HAP-1 (cell line): ENCODE measurements at regions not wholly inside any gene's neighbourhood (a gene's known extent, or its start where the extent isn't known, plus 50 kb on each side); places are given as distances from the start of the nearest gene placed in this dataset.

Experiments used
- DNase-seq, 2 experiments: peaks; one replicate each; pipeline ENCODE4 v3.0.0-alpha.2; 2016 to 2020; ENCODE audit warnings: low spot score in 2 of 2
- H3K27me3 ChIP-seq: fragments of 250-450 bp; sonication (Bioruptor Pico); 2 replicates; pipeline ENCODE4 v1.5.1; 2020; ENCODE audit warnings: low read depth, mild to moderate bottlenecking, moderate library complexity
- H3K36me3 ChIP-seq: fragments of 250-450 bp; sonication (Bioruptor Pico); replicated peaks from 2 replicates; pipeline ENCODE4 v1.5.1; 2020; ENCODE audit warnings: mild to moderate bottlenecking
- H3K4me1 ChIP-seq: fragments of 250-450 bp; sonication (Bioruptor Pico); 2 replicates; pipeline ENCODE4 v1.5.1; 2020; ENCODE audit warnings: mild to moderate bottlenecking
- H3K4me3 ChIP-seq: fragments of 250-450 bp; sonication (Bioruptor Pico); 2 replicates; pipeline ENCODE4 v1.5.1; 2020; ENCODE audit warnings: mild to moderate bottlenecking, moderate library complexity
- H3K9me3 ChIP-seq: fragments of 250-450 bp; sonication (Bioruptor Pico); 2 replicates; pipeline ENCODE4 v1.5.1; 2020; ENCODE audit warnings: mild to moderate bottlenecking, moderate library complexity
- in situ Hi-C: fragments of 300-500 bp; cut with MboI; formaldehyde crosslinking; loops from 3 replicates; pipeline ENCODE4 v1.14.3; 2020; ENCODE audit warnings: low sequenced_read_pairs, inconsistent platforms, mixed read lengths

GRCh38 chr18:44143072-44143471 is 537.6 kb upstream of the SETBP1 start:
- H3K36me3 ChIP-seq = no peaks in the 10 kb centered on the region
- no peaks in the 10 kb centered on the region for H3K4me1 ChIP-seq
- in situ Hi-C loops = no loop called here
- H3K9me3 ChIP-seq = no peaks in the 10 kb centered on the region
- DNase-seq = no peak
- H3K4me3 ChIP-seq = no peak overlapping the region
- H3K27me3 ChIP-seq = no peaks in the 10 kb centered on the region

DNA sequence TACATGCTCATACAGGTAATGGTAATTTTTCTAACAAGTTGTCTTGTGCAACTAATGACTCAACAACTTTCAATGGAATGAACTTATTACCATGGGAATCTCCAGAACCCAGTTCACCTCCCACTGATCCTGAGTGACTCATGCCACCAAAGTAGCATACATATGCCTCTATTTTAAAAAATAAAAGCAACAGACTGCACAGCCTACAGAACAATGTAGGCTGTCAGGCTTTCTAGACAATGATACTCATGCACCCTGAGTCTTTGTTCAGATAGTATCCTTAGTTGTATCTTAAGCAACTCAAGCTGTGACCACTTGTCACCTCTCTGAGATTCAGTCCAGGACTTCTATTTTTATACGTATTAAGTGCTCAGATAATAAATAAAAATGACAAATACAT is 531.0 kb upstream of the SETBP1 start:
- Histone ChIP-seq H3K36me3 (no peaks in the 10 kb centered on the region), H3K4me1 (no peaks in the 10 kb centered on the region), H3K27me3 (no peaks in the 10 kb centered on the region), H3K9me3 (no peaks in the 10 kb centered on the region), H3K4me3 (no peak overlapping the region)
- DNase-seq = no peak
- in situ Hi-C loops = no loop called here

DNA sequence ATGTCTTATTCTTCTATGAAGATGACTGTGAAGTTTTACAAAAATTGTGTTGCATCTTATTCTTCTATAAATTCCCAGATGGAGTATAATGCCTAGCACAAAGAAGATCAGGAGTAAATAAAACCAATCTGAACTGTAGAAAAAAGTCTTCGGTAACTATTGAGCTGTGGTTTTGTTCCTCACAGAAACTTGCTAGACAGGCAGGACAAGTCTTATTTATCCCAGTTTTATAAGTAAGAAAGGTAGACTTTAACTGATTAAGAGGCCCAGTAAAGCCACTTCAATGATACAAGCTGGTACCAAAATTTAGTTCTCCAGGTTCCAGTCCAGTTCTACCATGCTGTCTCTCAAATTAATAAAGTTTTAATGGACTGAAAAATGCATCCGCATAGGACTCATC is 526.7 kb upstream of the SETBP1 start:
- no peaks in the 10 kb centered on the region for H3K36me3 ChIP-seq
- DNase-seq = no peak
- in situ Hi-C loops = no loop called here

DNA sequence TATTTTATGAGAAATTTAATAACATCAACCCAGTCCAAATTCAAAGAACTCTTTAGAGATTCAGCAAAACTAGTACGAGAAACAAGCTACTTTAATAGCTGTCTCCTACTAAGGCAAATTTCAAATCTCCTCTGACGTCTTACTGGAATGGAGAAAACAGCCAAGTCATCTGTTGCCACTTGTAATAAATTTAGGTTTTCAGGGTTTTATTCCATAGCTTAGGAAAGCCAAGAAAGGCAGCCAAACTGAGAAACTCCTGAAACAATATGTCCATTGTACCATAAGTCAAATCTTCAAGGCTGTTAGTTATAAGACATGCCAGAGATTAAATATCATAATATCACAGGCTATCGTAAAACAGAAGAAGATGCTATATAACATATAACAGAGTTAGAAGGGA is 524.6 kb upstream of the SETBP1 start:
- H3K27me3 ChIP-seq = no peaks in the 10 kb centered on the region
- H3K4me1 ChIP-seq = no peaks in the 10 kb centered on the region
- no peaks in the 10 kb centered on the region for H3K36me3 ChIP-seq
- H3K4me3 ChIP-seq = no peak overlapping the region
- in situ Hi-C loops = no loop called here
- H3K9me3 ChIP-seq = no peaks in the 10 kb centered on the region
- no peak for DNase-seq

More for the DNA sequence above, 526.7 kb upstream of the SETBP1 start:
- Histone ChIP-seq H3K4me1 (no peaks in the 10 kb centered on the region), H3K4me3 (no peak overlapping the region), H3K9me3 (no peaks in the 10 kb centered on the region), H3K27me3 (no peaks in the 10 kb centered on the region)

GRCh38 chr18:44156776-44157335 is 523.8 kb upstream of the SETBP1 start:
- H3K36me3 ChIP-seq = no peaks in the 10 kb centered on the region
- H3K27me3 ChIP-seq = no peaks in the 10 kb centered on the region
- no peak overlapping the region for H3K4me3 ChIP-seq
- no peaks in the 10 kb centered on the region for H3K4me1 ChIP-seq
- in situ Hi-C loops = no loop called here
- no peak for DNase-seq
- H3K9me3 ChIP-seq = no peaks in the 10 kb centered on the region

- Histone ChIP-seq H3K4me1 (peaks cover 8% of the 10 kb centered on the region; the same call in 1 of the 2 replicates), H3K9me3 (no peaks in the 10 kb centered on the region), H3K36me3 (no peaks in the 10 kb centered on the region), H3K4me3 (no peak overlapping the region), H3K27me3 (no peaks in the 10 kb centered on the region)
- in situ Hi-C loops = no loop called here
- DNase-seq = no peak
These were observed 510.3 kb upstream of the SETBP1 start for GRCh38 chr18:44170208-44170880.

GRCh38 chr18:44171301-44171700 is 509.4 kb upstream of the SETBP1 start:
- H3K27me3 ChIP-seq = no peaks in the 10 kb centered on the region
- H3K9me3 ChIP-seq = no peaks in the 10 kb centered on the region
- no peaks in the 10 kb centered on the region for H3K36me3 ChIP-seq
- in situ Hi-C loops = no loop called here
- peaks cover 3% of the 10 kb centered on the region; the same call in 1 of the 2 replicates for H3K4me1 ChIP-seq
- no peak for DNase-seq
- H3K4me3 ChIP-seq = no peak overlapping the region

- peaks cover 3% of the 10 kb centered on the region; the same call in 1 of the 2 replicates for H3K4me1 ChIP-seq
- no peak for DNase-seq
- H3K9me3 ChIP-seq = no peaks in the 10 kb centered on the region
- in situ Hi-C loops = no loop called here
- no peak overlapping the region for H3K4me3 ChIP-seq
- no peaks in the 10 kb centered on the region for H3K36me3 ChIP-seq
- H3K27me3 ChIP-seq = no peaks in the 10 kb centered on the region
These were observed 504.8 kb upstream of the SETBP1 start for GRCh38 chr18:44175891-44176290.

DNA sequence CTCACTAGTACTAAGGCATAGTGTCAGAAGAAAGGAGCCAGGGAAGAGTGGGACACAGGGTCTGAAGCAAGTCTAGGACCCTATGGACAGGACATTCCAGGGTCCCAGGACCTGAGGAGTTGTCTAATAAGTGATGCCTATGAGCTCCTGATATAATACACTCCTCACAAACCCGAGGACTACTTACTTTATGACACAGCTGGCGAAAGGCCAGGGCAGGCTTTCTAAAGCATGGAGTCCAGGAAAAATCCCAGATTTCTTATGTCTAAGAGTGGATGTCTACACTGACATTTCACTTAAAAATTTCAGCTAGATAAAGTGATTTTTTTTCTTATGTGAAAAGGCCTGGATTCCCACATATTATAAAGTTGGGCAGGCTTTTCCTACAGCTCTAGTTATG is 502.2 kb upstream of the SETBP1 start:
- in situ Hi-C loops = no loop called here
- no peak for DNase-seq
- no peaks in the 10 kb centered on the region for H3K36me3 ChIP-seq
- peaks cover 3% of the 10 kb centered on the region; the same call in 1 of the 2 replicates for H3K4me1 ChIP-seq
- no peak overlapping the region for H3K4me3 ChIP-seq
- H3K9me3 ChIP-seq = no peaks in the 10 kb centered on the region
- no peaks in the 10 kb centered on the region for H3K27me3 ChIP-seq

DNA sequence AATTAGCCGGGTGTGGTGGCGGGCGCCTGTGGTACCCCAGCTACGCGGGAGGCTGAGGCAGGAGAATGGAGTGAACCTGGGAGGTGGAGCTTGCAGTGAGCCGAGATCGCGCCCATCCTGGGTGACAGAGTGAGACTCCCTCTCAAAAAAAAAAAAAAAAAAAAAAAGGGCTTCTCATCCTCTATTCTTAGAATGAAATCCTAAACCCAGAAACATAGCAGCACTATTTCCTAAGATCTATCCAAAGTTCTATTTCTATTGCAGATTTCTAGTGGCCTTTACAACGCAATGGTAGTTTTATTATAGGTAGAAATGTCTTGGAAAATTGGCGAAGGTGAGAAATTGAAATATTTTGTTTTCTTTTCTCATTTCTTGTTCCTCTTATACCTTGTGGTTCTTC is 501.0 kb upstream of the SETBP1 start:
- Histone ChIP-seq H3K27me3 (no peaks in the 10 kb centered on the region), H3K9me3 (no peaks in the 10 kb centered on the region)
- in situ Hi-C loops = no loop called here

DNA sequence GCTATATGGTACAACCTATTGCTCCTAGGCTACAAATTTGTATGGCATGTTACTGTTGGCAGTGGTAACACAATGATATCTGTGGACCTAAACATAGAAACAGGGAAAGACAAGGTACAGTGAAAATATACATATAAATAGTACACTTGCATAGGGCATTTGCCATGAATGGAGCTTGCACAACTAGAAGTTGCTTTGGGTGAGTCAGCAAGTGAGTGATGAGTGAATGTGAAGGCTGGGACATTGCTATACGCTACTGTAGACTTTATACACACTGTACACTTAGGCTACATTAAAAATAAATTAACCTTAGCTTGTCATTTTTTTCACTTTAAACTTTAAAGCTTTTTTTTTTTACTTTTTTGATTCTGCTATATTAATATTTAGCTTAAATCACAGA is 500.0 kb upstream of the SETBP1 start:
- Histone ChIP-seq H3K36me3 (no peaks in the 10 kb centered on the region), H3K4me3 (no peak overlapping the region), H3K4me1 (no peaks in the 10 kb centered on the region), H3K27me3 (no peaks in the 10 kb centered on the region), H3K9me3 (no peaks in the 10 kb centered on the region)
- DNase-seq = no peak
- in situ Hi-C loops = no loop called here

More for the DNA sequence above, 501.0 kb upstream of the SETBP1 start:
- H3K4me3 ChIP-seq = no peak overlapping the region
- H3K36me3 ChIP-seq = no peaks in the 10 kb centered on the region
- DNase-seq = no peak
- H3K4me1 ChIP-seq = peaks cover 3% of the 10 kb centered on the region; the same call in 1 of the 2 replicates

- H3K9me3 ChIP-seq = no peaks in the 10 kb centered on the region
- in situ Hi-C loops = no loop called here
- H3K36me3 ChIP-seq = no peaks in the 10 kb centered on the region
- no peak overlapping the region for H3K4me3 ChIP-seq
- H3K27me3 ChIP-seq = no peaks in the 10 kb centered on the region
- H3K4me1 ChIP-seq = no peaks in the 10 kb centered on the region
- no peak for DNase-seq
These were observed 498.5 kb upstream of the SETBP1 start for GRCh38 chr18:44181951-44182747.

DNA sequence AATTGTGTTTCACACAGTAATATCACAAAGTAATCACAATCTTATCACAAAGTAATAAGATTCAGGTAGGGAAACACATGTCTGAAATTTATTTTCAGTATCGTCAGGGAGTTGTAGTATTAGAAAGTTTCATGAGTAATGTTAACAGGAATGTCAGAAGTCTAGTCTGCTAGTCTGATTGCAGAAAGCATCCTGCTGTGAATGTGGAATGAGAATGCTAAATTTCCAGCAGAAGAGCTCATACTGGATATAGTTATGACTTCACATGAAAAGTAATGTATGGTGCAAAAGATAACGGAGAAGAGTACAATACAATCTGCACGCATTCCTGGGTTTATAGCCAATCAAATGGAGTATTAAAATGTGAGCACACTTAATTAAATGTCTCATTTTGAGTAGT is 494.7 kb upstream of the SETBP1 start:
- DNase-seq = no peak
- no peak overlapping the region for H3K4me3 ChIP-seq
- H3K4me1 ChIP-seq = no peaks in the 10 kb centered on the region
- in situ Hi-C loops = no loop called here
- H3K9me3 ChIP-seq = no peaks in the 10 kb centered on the region
- H3K36me3 ChIP-seq = no peaks in the 10 kb centered on the region
- no peaks in the 10 kb centered on the region for H3K27me3 ChIP-seq

GRCh38 chr18:44187090-44187489 is 493.6 kb upstream of the SETBP1 start:
- DNase-seq = no peak
- H3K4me3 ChIP-seq = no peak overlapping the region
- no peaks in the 10 kb centered on the region for H3K27me3 ChIP-seq
- H3K9me3 ChIP-seq = no peaks in the 10 kb centered on the region
- in situ Hi-C loops = no loop called here
- no peaks in the 10 kb centered on the region for H3K4me1 ChIP-seq
- no peaks in the 10 kb centered on the region for H3K36me3 ChIP-seq
